GM13977 (cell line): ENCODE measurements at regions not wholly inside any gene's neighbourhood (a gene's known extent, or its start where the extent isn't known, plus 50 kb on each side); places are given as distances from the start of the nearest gene placed in this dataset.
"Not testable (repeated sequence)": the region's sequence is repeated elsewhere in the genome, so short reads cannot be mapped to it uniquely, and the experiment has no call there.

Source experiments
- DNase-seq: peaks from one replicate; pipeline ENCODE4 v3.0.0; 2012; ENCODE audit warnings: low spot score
- CTCF ChIP-seq: IDR thresholded peaks from 2 replicates; pipeline ENCODE4 v1.5.1; 2012; ENCODE audit warnings: mild to moderate bottlenecking, control low read depth; ENCODE audit not compliant: insufficient read depth; ENCODE audit errors: extremely low read depth, missing control alignments
- in situ Hi-C: fragments of 300-500 bp; cut with MboI; formaldehyde crosslinking; loops from one replicate; pipeline ENCODE4 v1.12.0; 2022; ENCODE audit warnings: low sequenced_read_pairs, low pct_unique_long_range_greater_than_20kb, mixed read lengths, inconsistent platforms; ENCODE audit not compliant: unreplicated experiment

- TF ChIP-seq CTCF, result no peak
- no peak for DNase-seq
- in situ Hi-C loops, result no loop called here
Measured at GRCh38 chr3:104066658-104067057, 1300.1 kb upstream of the ALCAM start.

DNA sequence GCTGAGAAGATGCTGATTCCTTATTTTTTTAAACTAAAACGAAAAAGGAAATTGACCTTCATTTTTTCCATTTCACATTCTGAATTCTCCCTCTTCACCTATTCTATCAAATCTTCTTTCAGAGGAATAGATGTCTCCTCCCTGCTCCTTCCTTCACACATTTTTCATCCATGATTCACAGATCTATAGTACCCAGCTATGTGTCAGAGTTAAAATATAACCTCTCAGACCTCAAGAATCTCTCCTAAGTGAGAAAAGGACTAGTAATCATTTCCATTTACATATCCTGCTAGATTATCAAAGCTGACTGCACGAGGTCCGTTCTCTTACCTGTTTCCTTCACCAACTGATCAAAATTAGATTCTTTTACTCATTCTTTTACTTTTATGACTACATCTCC is 1297.6 kb upstream of the ALCAM start:
- no peak for DNase-seq
- TF ChIP-seq CTCF, result no peak
- in situ Hi-C loops, result no loop called here

DNA sequence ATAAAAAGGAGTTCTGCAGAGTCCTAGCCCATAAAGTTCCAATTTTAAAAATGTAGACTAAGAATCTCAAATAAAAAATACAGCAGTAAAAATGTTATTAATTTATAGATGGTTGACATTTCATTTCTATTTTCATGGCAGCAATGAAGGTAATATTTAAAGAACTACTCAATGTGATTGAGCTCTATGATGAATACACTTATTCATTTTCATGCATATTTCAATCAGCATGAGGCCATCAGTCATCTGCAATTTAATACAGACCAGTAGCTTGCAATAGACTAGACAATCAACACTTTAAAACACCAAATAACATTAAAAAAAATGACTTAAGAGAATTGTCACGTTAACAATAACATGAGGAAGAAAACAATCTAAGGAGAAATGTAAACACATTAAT is 1295.8 kb upstream of the ALCAM start:
- in situ Hi-C loops, result no loop called here
- DNase-seq, result no peak
- no peak for TF ChIP-seq CTCF

DNA sequence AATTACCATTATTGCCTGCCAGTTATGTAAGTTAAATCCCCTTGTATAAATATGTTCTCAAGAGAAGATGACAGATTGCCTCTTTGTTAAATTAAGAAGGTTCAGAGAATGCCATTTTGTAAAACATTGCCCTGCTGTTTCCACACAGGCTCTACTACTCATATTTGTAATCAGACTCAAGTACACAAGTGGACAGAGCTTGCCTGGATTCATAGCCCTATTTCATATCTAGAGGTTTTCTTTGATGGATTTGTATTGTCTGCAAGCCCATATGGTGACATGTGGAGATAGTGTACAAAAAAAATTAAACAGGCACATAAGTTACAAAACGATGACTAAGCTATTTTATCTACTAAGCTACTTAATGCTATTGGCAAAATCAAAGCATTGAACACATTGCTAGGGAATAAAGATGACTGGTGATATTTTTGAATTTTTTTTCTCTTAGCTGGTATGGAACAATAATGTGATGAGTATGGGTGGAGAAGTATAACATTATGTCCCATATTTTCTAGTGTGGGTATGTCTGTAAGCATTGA is 1286.6 kb upstream of the ALCAM start:
- DNase-seq, result no peak
- no peak for TF ChIP-seq CTCF
- in situ Hi-C loops, result no loop called here

GRCh38 chr3:104088738-104089137 is 1278.0 kb upstream of the ALCAM start:
- in situ Hi-C loops, result no loop called here
- no peak for TF ChIP-seq CTCF
- no peak for DNase-seq

- DNase-seq, in situ Hi-C loops: not testable (repeated sequence)
Measured at GRCh38 chr3:104089987-104090386, 1276.7 kb upstream of the ALCAM start.

GRCh38 chr3:104101736-104102135 is 1265.0 kb upstream of the ALCAM start:
- in situ Hi-C loops, result no loop called here
- TF ChIP-seq CTCF, result no peak
- DNase-seq, result no peak
